ENCODE measurements at regions not wholly inside any gene's neighbourhood (a gene's known extent, or its start where the extent isn't known, plus 50 kb on each side); places are given as distances from the start of the nearest gene placed in this dataset.

- no peak overlapping the region for H3K4me3 ChIP-seq (ENCODE audit: low read length)
- ChIA-PET CTCF (no interaction called here), POLR2A (no interaction called here)
- H3K27me3 ChIP-seq (ENCODE audit: control insufficient read depth in 1 of 2, insufficient read depth in 2 of 2, low read length in 2 of 2) = peaks cover 4 to 5% of the 10 kb centered on the region in 2 experiments
- no peak for ATAC-seq (ENCODE audit: poor library complexity)
- no peak for TF ChIP-seq CTCF (IDR thresholded peaks at IDR 0.05)
- H3K27me3 Mint-ChIP-seq = peaks cover 8% of the 10 kb centered on the region
- no peaks in the 10 kb centered on the region for H3K36me3 ChIP-seq (ENCODE audit: insufficient read depth, low read length)
- H3K36me3 Mint-ChIP-seq (ENCODE audit: low read depth) = no peaks in the 10 kb centered on the region
- H3K4me1 ChIP-seq (ENCODE audit: insufficient read depth, low read length) = no peaks in the 10 kb centered on the region
- no peak overlapping the region for H3K27ac Mint-ChIP-seq
- peaks cover 2% of the 10 kb centered on the region for H3K9me3 Mint-ChIP-seq
- no peak overlapping the region for H3K27ac ChIP-seq (ENCODE audit: low read depth in 1 of 2, low read length in 2 of 2)
- H3K9me3 ChIP-seq (ENCODE audit: control insufficient read depth in 1 of 2, insufficient read depth in 1 of 2, low read length in 2 of 2) = peaks cover 0 to 7% of the 10 kb centered on the region in 2 experiments
- no peaks in the 10 kb centered on the region for H3K4me1 Mint-ChIP-seq (ENCODE audit: low read depth)
- no peak for DNase-seq
- intact Hi-C loops (cut with DNase I, micrococcal nuclease) = no loop called here
- H3K4me3 Mint-ChIP-seq = no peak overlapping the region
Measured at GRCh38 chr3:16665282-16665741, 60.1 kb upstream of the DAZL start.

GRCh38 chr3:16666206-16666605 lies 61.0 kb upstream of the DAZL start:
- H3K4me1 ChIP-seq (ENCODE audit: insufficient read depth, low read length) = no peaks in the 10 kb centered on the region
- DNase-seq (no peak), ATAC-seq (ENCODE audit: poor library complexity) (no peak)
- peaks cover 8% of the 10 kb centered on the region for H3K27me3 Mint-ChIP-seq
- intact Hi-C loops (cut with DNase I, micrococcal nuclease) = no loop called here
- H3K9me3 Mint-ChIP-seq = no peaks in the 10 kb centered on the region
- peaks cover 0 to 7% of the 10 kb centered on the region in 2 experiments for H3K9me3 ChIP-seq (ENCODE audit: control insufficient read depth in 1 of 2, insufficient read depth in 1 of 2, low read length in 2 of 2)
- no peak for TF ChIP-seq CTCF (IDR thresholded peaks at IDR 0.05)
- ChIA-PET POLR2A (no interaction called here), CTCF (no interaction called here)
- no peaks in the 10 kb centered on the region for H3K36me3 Mint-ChIP-seq (ENCODE audit: low read depth)
- peaks cover 4 to 5% of the 10 kb centered on the region in 2 experiments for H3K27me3 ChIP-seq (ENCODE audit: control insufficient read depth in 1 of 2, insufficient read depth in 2 of 2, low read length in 2 of 2)
- H3K36me3 ChIP-seq (ENCODE audit: insufficient read depth, low read length) = no peaks in the 10 kb centered on the region
- no peaks in the 10 kb centered on the region for H3K4me1 Mint-ChIP-seq (ENCODE audit: low read depth)
- no peak overlapping the region for H3K27ac Mint-ChIP-seq
- no peak overlapping the region for H3K27ac ChIP-seq (ENCODE audit: low read depth in 1 of 2, low read length in 2 of 2)
- H3K4me3 ChIP-seq (ENCODE audit: low read length) = no peak overlapping the region
- no peak overlapping the region for H3K4me3 Mint-ChIP-seq

- CTCF ChIA-PET = no interaction called here
- no peaks in the 10 kb centered on the region for H3K36me3 ChIP-seq (ENCODE audit: insufficient read depth, low read length)
Measured at GRCh38 chr3:16667633-16668032, 62.4 kb upstream of the DAZL start.

More at GRCh38 chr3:16667633-16668032, 62.4 kb upstream of the DAZL start:
- Mint-ChIP-seq H3K4me1 (ENCODE audit: low read depth) (no peaks in the 10 kb centered on the region), H3K9me3 (no peaks in the 10 kb centered on the region), H3K27ac (no peak overlapping the region), H3K36me3 (ENCODE audit: low read depth) (no peaks in the 10 kb centered on the region), H3K27me3 (peaks cover 8% of the 10 kb centered on the region), H3K4me3 (no peak overlapping the region)
- no peak for ATAC-seq (ENCODE audit: poor library complexity)
- no peaks in the 10 kb centered on the region for H3K9me3 ChIP-seq (ENCODE audit: control insufficient read depth in 1 of 2, insufficient read depth in 1 of 2, low read length in 2 of 2)
- H3K27ac ChIP-seq (ENCODE audit: low read depth in 1 of 2, low read length in 2 of 2) = no peak overlapping the region
- H3K27me3 ChIP-seq (ENCODE audit: control insufficient read depth in 1 of 2, insufficient read depth in 2 of 2, low read length in 2 of 2) = peaks cover 4 to 5% of the 10 kb centered on the region in 2 experiments
- H3K4me3 ChIP-seq (ENCODE audit: low read length) = no peak overlapping the region
- POLR2A ChIA-PET = no interaction called here
- no peak for DNase-seq
- no peaks in the 10 kb centered on the region for H3K4me1 ChIP-seq (ENCODE audit: insufficient read depth, low read length)
- intact Hi-C loops (cut with DNase I, micrococcal nuclease) = no loop called here
- TF ChIP-seq CTCF (IDR thresholded peaks at IDR 0.05) = no peak
